Spleen (tissue), 11 donors: ENCODE measurements at regions not wholly inside any gene's neighbourhood (a gene's known extent, or its start where the extent isn't known, plus 50 kb on each side); places are given as distances from the start of the nearest gene placed in this dataset.

Experiments
- DNase-seq: peaks from one replicate; pipeline ENCODE4 v3.0.0-alpha.2; 2020
- H3K27ac ChIP-seq, 8 donors: fragments of 200-600 bp; sonication (generic) in 7 of 8; 1 replicate in 4 of 8; 2 replicates in 4 of 8; pipeline versions ENCODE4 v1.5.0 to v1.8.0; 2016 to 2021; ENCODE audit warnings: inconsistent platforms in 4 of 8, mild to moderate bottlenecking in 4 of 8, moderate library complexity in 1 of 8
- H3K27me3 ChIP-seq, 7 donors: fragments of 200-600 bp; sonication (generic) in 6 of 7; replicated peaks in 1 of 7; 1 replicate in 4 of 7; 2 replicates in 3 of 7; pipeline versions ENCODE4 v1.5.0 to v1.8.0; 2016 to 2021; ENCODE audit warnings: inconsistent platforms in 3 of 7, mild to moderate bottlenecking in 1 of 7
- H3K36me3 ChIP-seq, 6 donors: fragments of 200-600 bp; sonication (generic) in 5 of 6; 1 replicate in 4 of 6; 2 replicates in 2 of 6; pipeline versions ENCODE4 v1.5.0 to v1.8.0; 2016 to 2021; ENCODE audit warnings: inconsistent platforms in 2 of 6
- H3K4me1 ChIP-seq, 6 donors: fragments of 200-600 bp; sonication (generic) in 5 of 6; 1 replicate in 3 of 6; 2 replicates in 3 of 6; pipeline versions ENCODE4 v1.5.0 to v1.8.0; 2016 to 2021; ENCODE audit warnings: inconsistent platforms in 3 of 6
- H3K4me3 ChIP-seq, 8 donors: fragments of 200-600 bp; sonication (generic) in 7 of 8; 1 replicate in 4 of 8; 2 replicates in 4 of 8; pipeline versions ENCODE4 v1.5.0 to v1.8.0; 2016 to 2021; ENCODE audit warnings: inconsistent platforms in 4 of 8, mild to moderate bottlenecking in 4 of 8, moderate library complexity in 2 of 8
- H3K9me3 ChIP-seq, 8 donors: fragments of 200-600 bp; sonication (generic) in 7 of 8; 1 replicate in 4 of 8; 2 replicates in 4 of 8; pipeline versions ENCODE4 v1.5.0 to v1.8.0; 2016 to 2021; ENCODE audit warnings: inconsistent platforms in 4 of 8
- POLR2A ChIP-seq, 3 donors: fragments of 450-650 bp; IDR thresholded peaks; one replicate each; pipeline ENCODE4 v1.5.1; 2017; ENCODE audit warnings: antibody characterized with exemption in 3 of 3, mild to moderate bottlenecking in 1 of 3
- POLR2AphosphoS5 ChIP-seq, 3 donors: sonication (generic); formaldehyde crosslinking; IDR thresholded peaks; one replicate each; pipeline ENCODE4 v1.5.1; 2017; ENCODE audit warnings: antibody characterized with exemption in 3 of 3
- WGBS, 5 donors: extraction: QIAGEN DNeasy Blood & Tissue Kit in 3 of 5; methylation state at CpG; one replicate each; pipeline versions ENCODE4 v1.1.5 to v1.1.7; 2013 to 2018; 5-methylcytosine and 5-hydroxymethylcytosine counted together
- intact Hi-C: fragments of 100-400 bp; cut with DNase I; formaldehyde crosslinking; loops from one replicate; pipeline ENCODE4 v1.15.0; 2023; ENCODE audit warnings: low total_unique reads
- TF ChIP-seq, protein P1 (sequence below), 11 experiments: fragments of 200-600 bp in 7 of 11; fragments of 450-650 bp in 4 of 11; sonication (generic) in 4 of 11; IDR thresholded peaks in 8 of 11; conservative IDR thresholded peaks in 3 of 11; 1 replicate in 7 of 11; 2 replicates in 4 of 11; pipeline versions ENCODE4 v1.4.0 to v1.8.0; 2016 to 2021; ENCODE audit warnings: antibody characterized with exemption in 11 of 11, inconsistent platforms in 4 of 11, mild to moderate bottlenecking in 1 of 11
- donor health status: healthy with polysubstance abuse.
- donor health status: DM: no; HTN: no; CAD: no; lungs with moderate emphysema.
- donor health status: DM: no; HTN: no; CAD: no.
- donor health status: Bipolar disorder and iron deficiency.
- donor health status: healthy.
- donor health status: DM: no; HTN: no; CAD: no.
- donor health status: DM: yes; HTN: yes; CAD: no.

DNA sequence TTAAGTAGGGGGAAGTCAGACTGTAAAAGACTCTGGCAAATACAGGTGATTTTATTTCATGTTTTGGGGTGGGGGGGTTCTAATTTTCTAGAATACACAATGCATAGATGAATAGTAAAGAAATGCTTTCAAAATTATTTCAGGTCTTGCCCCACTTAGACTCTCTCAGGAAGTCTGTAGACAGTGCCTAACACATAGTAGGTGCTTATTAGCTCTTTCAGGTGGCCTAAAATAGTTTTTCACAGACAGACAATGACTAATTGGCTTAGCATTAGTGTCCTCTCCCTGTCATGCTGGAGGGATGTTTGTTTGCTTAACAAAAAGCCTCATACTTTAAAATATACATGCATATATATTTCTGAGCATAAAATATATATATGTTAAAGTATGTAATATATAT is 366.0 kb downstream of the SOX9 start:
- Histone ChIP-seq H3K36me3 (no peaks in the 10 kb centered on the region), H3K9me3 (peaks cover 0 to 15% (median 9%) of the 10 kb centered on the region in 8 donors), H3K27me3 (peaks cover 0 to 21% (median 0%) of the 10 kb centered on the region in 7 donors), H3K4me1 (no peaks in the 10 kb centered on the region), H3K27ac (no peak overlapping the region), H3K4me3 (no peak overlapping the region)
- intact Hi-C loops, result no loop called here
- DNase-seq, result no peak
- TF ChIP-seq POLR2AphosphoS5 (IDR thresholded peaks at IDR 0.05), result no peak
- TF ChIP-seq, protein P1, sequence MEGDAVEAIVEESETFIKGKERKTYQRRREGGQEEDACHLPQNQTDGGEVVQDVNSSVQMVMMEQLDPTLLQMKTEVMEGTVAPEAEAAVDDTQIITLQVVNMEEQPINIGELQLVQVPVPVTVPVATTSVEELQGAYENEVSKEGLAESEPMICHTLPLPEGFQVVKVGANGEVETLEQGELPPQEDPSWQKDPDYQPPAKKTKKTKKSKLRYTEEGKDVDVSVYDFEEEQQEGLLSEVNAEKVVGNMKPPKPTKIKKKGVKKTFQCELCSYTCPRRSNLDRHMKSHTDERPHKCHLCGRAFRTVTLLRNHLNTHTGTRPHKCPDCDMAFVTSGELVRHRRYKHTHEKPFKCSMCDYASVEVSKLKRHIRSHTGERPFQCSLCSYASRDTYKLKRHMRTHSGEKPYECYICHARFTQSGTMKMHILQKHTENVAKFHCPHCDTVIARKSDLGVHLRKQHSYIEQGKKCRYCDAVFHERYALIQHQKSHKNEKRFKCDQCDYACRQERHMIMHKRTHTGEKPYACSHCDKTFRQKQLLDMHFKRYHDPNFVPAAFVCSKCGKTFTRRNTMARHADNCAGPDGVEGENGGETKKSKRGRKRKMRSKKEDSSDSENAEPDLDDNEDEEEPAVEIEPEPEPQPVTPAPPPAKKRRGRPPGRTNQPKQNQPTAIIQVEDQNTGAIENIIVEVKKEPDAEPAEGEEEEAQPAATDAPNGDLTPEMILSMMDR (IDR thresholded peaks at IDR 0.05 in 8 of 11, conservative IDR thresholded peaks at IDR 0.05 in 3 of 11), result no peak
- no peak for TF ChIP-seq POLR2A (IDR thresholded peaks at IDR 0.05)

DNA sequence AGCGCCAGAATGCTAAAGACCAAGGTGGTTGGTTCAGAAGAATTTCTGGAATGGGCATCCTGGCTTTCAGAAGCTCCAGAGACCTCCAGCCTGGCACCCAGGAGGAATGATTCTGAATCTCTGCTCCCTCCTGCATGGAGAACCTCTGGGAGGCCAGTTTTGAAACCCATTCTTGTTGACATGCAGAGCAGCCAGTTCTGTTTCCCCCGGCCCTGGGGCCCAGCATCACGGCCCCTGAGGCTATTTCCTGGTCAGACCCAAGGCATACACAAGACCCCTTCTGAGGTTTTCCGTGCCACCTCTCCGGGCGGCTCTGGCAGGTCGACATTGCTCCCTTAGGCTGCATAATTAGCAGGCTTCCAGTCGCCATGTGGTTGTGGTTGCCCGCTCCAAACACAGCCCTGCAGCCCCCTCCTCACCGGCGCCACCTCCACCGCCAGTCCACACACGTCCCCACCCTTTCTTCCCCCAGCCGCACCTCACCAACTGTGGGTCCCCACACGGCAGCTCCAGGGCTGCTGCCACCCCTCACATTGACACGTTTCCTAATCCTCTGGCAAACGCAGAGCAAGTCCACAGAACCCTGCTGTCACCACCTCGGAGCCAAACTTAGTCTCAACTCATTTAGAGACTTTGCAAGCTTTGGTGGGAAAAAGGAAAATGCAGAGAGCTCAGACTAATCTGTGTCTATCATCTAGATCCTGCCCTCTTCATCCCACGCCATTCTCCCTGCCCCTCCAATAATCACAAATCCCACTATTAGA is 367.1 kb downstream of the SOX9 start:
- TF ChIP-seq POLR2A (IDR thresholded peaks at IDR 0.05), result no peak
- TF ChIP-seq POLR2AphosphoS5 (IDR thresholded peaks at IDR 0.05), result no peak
- TF ChIP-seq, protein P1 (IDR thresholded peaks at IDR 0.05 in 8 of 11, conservative IDR thresholded peaks at IDR 0.05 in 3 of 11), result no peak

DNA sequence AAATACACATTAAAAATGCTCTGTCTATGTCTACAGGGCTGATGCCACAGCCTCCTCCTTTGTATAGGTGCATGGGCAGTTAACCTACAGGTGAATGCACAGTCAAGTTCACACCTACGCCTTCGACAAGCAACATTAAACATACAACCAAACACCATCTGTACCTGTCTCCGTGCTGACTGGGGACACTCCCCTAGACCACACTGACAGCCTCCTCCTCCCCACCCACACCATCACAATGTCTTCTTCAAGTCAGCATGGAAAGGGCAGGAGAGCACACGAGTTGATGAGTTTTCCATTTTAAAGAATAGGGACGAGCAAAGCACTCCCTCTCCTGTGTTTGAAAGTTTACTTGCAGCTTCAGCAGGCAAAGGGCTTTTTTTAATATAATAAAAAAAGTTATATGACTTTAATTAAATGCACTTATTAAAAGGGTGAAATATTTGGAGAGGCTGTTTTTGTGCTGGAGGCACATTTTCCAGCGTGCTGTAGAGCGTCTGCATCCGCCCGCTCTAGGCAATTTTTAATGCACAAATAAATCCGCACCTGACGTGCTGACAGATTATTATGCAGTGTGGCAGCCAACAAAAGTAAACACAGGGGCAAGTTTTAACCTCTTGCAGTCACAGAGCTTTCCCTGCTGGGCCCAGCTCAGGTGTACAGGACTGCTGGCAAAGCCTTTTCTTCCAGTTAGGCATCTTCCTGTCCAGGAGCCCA is 367.9 kb downstream of the SOX9 start:
- peaks cover 0 to 19% (median 0%) of the 10 kb centered on the region in 7 donors for H3K27me3 ChIP-seq
- intact Hi-C loops, result no loop called here
- peak; percentile 25 for DNase-seq
- H3K27ac ChIP-seq, result no peak overlapping the region
- no peak for TF ChIP-seq POLR2AphosphoS5 (IDR thresholded peaks at IDR 0.05)
- TF ChIP-seq POLR2A (IDR thresholded peaks at IDR 0.05), result no peak
- TF ChIP-seq, protein P1 (IDR thresholded peaks at IDR 0.05 in 8 of 11, conservative IDR thresholded peaks at IDR 0.05 in 3 of 11), result no peak
- no peak overlapping the region for H3K4me3 ChIP-seq
- H3K9me3 ChIP-seq, result peaks cover 0 to 15% (median 9%) of the 10 kb centered on the region in 8 donors
- no peaks in the 10 kb centered on the region for H3K4me1 ChIP-seq
- 67 to 73% (median 69%) methylated on average over 11 of the region's 11 CpGs for WGBS, 5 donors
- H3K36me3 ChIP-seq, result no peaks in the 10 kb centered on the region

More for the DNA sequence above, 367.1 kb downstream of the SOX9 start:
- no peak overlapping the region for H3K4me3 ChIP-seq
- peaks cover 0 to 15% (median 9%) of the 10 kb centered on the region in 8 donors for H3K9me3 ChIP-seq
- peaks cover 0 to 19% (median 0%) of the 10 kb centered on the region in 7 donors for H3K27me3 ChIP-seq
- WGBS, 5 donors, result 69 to 74% (median 71%) methylated on average over 19 of the region's 19 CpGs
- H3K27ac ChIP-seq, result no peak overlapping the region
- H3K36me3 ChIP-seq, result no peaks in the 10 kb centered on the region
- intact Hi-C loops, result no loop called here
- DNase-seq, result peak; percentile 47
- no peaks in the 10 kb centered on the region for H3K4me1 ChIP-seq

DNA sequence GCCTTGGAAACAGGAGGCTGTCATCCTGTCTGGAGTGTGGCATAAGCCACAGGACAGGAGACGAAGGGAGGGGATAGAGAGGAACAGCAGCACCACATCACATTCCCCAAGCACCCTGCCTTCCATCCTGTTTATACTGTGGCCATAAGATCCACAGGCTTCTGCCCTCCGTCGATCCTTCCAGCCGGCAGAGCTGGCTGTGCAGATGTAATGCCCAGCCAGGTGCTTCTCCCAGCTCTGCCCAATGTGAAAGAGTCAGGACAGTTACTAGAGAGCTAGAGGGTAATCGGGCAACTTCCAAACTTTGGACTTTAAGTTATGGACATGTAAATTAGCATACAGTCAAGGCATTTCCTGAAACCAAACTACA is 368.4 kb downstream of the SOX9 start:
- 42 to 64% (median 49%) methylated on average over 4 to 5 of the region's 5 CpGs for WGBS, 5 donors
- DNase-seq, result peak; percentile 39
- intact Hi-C loops, result no loop called here
- no peak overlapping the region for H3K27ac ChIP-seq
- peaks cover 0 to 15% (median 9%) of the 10 kb centered on the region in 8 donors for H3K9me3 ChIP-seq
- H3K4me1 ChIP-seq, result no peaks in the 10 kb centered on the region
- TF ChIP-seq POLR2AphosphoS5 (IDR thresholded peaks at IDR 0.05) (no peak), POLR2A (IDR thresholded peaks at IDR 0.05) (no peak)
- TF ChIP-seq, protein P1 (IDR thresholded peaks at IDR 0.05 in 8 of 11, conservative IDR thresholded peaks at IDR 0.05 in 3 of 11), result no peak
- H3K36me3 ChIP-seq, result no peaks in the 10 kb centered on the region
- no peak overlapping the region for H3K4me3 ChIP-seq
- peaks cover 0 to 19% (median 0%) of the 10 kb centered on the region in 7 donors for H3K27me3 ChIP-seq
